ENCODE measurements at regions not wholly inside any gene's neighbourhood (a gene's known extent, or its start where the extent isn't known, plus 50 kb on each side); places are given as distances from the start of the nearest gene placed in this dataset.

- no peak for TF ChIP-seq CTCF (IDR thresholded peaks at IDR 0.05; ENCODE audit: insufficient read depth, low read depth, low read length)
- TF ChIP-seq EZH2 (IDR thresholded peaks at IDR 0.05; ENCODE audit: insufficient read depth, low read length) = no peak
Observed at GRCh38 chr12:14280921-14281320, 84.6 kb upstream of the ATF7IP start.
